Activated effector memory CD4-positive, alpha-beta T cell treated with Interleukin-2 at 50 U/mL for 16 hours (primary cell): ENCODE measurements at regions not wholly inside any gene's neighbourhood (a gene's known extent, or its start where the extent isn't known, plus 50 kb on each side); places are given as distances from the start of the nearest gene placed in this dataset.
A peak's percentile ranks its signal among the peaks of the same experiment; 100 is the strongest.
"Not testable (repeated sequence)": the region's sequence is repeated elsewhere in the genome, so short reads cannot be mapped to it uniquely, and the experiment has no call there.

ENCODE experiments used
- DNase-seq: peaks from one replicate; pipeline ENCODE4 v3.0.0-alpha.2; 2020

DNA sequence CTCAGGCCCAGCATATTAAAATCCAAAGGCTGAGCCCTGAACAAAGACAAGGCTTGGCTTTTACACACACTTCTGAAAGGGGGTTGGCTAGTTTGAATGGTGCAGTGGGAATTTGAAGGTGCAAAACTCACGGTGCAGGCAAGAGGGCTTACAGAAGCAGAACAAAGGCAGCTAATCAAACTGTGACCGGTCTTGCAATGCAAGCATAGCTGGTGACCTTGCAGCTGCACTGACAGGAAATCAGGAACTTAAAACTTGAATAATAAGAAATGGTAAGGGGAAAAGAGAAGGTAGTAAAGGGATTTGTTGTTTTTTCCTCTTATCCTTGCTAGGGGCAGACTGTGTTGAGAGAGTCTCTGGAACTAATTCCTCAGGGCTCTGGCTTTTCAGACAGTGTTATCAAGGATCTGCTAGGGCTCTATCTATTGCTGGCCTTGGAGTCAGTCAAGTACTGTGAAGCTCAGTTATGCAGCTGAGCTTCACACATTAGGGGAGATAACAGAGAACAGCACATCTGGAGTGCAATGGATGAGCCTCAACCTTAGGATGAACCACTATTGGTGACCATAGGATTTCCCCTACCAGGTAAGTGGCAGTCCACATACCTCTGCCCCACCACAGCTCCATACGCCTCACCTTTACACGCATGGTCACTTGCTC, 97.6 kb downstream of the PPIAL4G start:
- no peak for DNase-seq

DNA sequence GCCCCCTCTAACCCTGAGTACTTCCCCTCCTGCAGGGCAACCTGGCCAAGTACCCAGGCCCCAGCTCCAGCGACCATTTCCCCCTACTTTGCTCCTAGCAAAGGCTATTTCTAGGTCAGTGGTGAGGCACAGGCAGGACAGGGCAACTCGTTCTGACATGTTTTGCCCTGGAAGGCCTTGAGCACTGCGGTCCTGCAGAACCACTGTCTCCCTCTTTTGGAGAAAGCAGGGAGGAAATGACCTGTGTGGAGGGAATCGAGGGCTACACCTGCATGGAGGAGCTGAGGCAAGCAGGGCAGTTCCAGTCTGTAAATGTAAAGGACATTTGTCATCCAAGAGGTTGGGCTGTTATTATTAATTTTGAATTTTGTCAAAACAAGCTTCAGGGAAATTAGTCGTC, 99.1 kb downstream of the PPIAL4G start:
- DNase-seq, result no peak

DNA sequence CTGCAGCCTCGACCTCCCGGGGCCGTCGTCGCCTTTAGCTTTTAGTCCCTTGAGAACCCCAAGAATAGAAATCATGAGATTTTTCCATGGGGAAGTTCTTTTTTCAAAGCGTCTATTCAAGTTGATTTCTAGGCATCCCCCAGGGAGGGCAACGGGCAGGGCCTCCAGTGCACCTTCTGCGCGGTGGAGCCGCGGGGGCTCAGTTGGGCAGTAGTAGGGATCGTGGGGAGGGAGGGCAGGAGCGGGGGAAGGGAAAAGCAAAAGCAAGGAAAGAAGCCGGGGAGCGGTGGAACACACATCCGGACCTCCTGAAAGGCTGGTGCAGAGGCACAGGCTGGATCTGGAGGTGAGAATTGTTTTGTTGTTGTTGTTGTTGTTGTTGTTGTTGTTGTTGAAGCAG, 103.4 kb downstream of the PPIAL4G start:
- DNase-seq, result no peak

DNA sequence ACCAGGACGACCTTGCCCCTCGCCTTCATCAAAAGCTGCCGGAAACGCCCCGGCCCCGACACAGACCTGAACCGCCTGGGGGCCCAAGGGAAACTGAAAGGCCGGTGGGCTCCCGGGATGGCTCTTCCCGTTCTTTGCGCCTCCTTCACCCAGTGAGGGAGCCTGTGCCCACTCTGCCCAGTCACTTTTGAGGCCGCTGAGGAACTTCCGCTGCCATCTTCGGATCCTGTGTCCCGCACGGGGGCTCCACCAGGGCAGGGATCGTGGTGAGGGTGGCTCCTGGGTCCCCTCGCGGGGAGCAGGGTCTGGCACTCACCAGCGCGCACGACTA, 104.0 kb downstream of the PPIAL4G start:
- no peak for DNase-seq

DNA sequence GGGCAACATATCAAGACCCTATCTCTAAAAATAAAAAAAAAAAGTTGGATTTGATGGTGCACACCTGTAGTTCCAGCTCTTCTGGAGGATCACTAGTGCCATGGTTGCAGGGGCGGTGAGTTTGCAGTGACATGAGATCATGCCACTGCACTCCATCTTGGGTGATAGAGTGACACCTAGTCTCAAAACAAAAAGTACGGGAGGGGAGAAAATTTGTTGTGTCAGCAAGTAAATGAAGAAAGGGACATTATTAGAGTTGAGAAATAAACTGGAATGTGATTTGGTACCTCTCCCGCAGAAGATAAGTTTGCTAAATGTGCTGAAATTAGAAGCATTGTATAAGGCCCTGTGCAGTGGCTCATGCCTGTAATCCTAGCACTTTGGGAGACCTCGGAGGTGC, 105.1 kb downstream of the PPIAL4G start:
- not testable (repeated sequence) for DNase-seq

DNA sequence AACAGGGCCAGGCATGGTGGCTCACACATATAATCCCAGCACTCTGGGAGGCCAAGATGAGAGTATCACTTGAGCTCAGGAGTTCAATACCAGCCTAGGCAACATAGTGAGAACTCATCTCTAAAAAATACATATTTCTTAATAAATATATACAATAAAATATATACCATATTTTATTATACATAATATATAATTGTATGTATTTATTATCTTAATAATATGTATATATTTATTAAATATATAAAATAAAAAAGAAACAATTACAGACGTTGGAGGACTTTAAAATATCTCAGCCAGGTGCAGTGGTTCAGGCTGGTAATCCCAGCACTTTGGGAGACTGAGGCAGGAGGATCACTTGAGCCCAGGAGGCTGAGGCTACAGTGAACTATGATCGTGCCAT, 106.1 kb downstream of the PPIAL4G start:
- DNase-seq, result not testable (repeated sequence)

DNA sequence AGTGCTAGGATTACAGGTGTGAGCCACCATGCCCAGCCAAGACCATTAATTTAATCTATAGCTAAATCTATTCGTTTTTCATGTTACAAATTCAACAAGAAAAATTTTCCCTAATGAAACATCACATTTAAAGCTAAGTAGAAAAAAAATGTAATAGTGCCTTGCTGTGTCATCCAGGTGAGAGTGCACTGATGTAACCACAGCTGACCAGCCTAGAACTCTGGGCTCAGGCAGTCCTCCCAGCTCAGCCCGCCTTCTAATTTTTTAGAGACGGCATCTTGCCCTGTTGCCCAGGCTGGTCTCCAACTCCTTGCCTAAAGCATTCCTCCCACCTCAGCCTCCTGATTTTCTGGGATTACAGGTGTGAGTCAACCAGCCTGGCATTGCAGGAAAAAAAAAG, 109.0 kb downstream of the PPIAL4G start:
- DNase-seq, result no peak

DNA sequence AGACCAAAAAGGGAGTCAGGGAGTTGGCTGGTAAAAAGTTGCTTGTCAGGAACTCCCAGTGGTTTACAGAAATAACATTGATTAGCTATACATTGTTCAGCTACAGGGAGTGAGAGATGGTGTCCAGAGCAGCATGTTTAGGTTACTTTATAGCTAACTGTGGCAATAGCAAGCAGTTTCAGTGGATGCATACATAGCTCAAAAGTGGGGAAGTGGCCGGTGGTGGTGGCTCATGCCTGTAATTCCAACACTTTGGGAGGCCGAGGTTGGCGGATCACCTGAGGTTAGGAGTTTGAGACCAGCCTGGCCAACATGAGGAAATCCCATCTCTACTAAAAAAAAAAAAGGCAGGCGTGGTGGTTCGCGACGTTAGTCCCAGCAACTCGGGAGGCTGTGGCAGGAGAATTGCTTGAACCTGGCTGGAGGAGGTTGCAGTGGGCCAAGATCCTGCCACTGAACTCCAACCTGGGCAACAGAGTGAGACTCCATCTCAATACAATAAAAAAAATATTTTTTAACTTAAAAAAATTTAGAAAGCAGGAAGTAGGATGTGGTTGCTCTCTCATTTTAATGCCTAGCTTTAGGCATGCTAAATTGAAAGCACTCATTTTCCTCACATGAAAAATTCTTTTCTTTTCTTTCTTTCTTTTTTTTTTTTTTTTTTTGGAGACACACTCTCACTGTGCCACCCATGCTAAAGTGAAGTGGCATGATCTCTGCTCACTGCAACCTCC, 109.7 kb downstream of the PPIAL4G start:
- DNase-seq, result no peak

DNA sequence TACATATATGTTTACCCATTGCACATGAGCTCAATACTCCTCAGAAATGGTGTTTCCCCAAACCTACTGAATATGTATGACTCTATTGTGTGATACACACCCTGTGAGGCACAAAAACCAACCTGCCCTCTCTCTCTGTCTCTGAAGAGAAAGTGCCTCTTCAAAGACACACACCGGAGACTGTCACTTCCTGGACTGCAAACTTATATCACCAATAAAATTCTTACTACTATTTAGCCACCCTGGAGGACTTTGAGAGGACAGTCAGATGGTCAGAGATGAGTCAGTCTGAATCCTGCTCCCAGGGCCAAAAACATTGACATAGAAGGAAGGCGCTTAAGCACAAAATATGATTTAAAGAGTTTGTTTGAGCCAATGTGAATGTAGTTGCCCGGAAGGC, 110.4 kb downstream of the PPIAL4G start:
- peak; percentile 29 for DNase-seq

DNA sequence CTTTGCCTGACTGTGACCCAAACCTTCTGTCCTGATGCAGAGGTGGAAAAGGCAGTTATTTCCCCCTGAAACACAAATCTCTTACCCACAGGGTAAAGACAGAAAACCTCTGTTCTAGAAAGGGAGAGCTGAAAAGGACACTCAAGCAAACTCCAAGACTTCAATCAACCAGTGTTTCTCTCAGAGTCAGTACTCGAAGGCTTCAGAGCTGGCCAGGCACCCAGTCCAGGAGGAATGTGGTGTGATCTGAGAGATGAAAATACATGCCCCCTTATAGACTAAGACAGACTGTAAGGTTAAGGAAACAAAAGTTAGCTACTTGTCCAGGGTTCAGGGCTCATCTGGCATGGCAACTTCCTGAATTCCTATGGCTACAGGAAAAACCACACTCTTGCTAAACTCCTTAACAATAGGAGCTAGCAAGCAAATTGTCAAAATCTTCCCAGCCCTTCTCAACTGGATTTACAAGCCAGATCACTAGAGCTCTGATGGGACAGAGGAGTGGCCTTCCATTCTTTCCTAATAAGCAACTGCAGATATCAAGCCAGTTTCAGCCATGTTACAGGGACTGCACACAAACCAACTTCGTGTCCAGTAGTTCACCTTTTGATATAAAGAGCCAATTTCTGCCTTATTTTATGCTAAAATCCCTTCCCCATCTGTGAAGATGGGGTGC, 110.9 kb downstream of the PPIAL4G start:
- not testable (repeated sequence) for DNase-seq

DNA sequence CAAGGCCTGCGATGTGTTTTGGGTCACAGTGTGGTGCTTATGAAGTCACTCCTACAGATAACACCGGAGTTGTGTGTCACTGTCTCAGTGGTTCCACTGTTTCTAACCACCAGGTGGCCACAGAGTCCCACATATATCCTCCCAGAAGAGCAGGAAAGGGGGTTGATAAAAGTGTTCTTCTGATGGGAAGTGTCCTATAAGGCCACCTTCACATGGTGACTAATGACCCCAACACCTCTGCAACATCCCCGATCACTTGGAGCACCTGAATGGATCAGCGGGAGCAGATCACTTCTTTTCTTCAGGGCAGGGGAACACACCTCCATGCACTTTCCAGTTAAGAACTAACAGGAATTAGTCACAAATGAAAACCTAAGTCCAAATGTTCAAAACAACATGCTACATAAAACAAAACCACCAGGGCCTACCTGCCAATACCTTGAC, 111.5 kb downstream of the PPIAL4G start:
- peak; percentile 65 for DNase-seq

DNA sequence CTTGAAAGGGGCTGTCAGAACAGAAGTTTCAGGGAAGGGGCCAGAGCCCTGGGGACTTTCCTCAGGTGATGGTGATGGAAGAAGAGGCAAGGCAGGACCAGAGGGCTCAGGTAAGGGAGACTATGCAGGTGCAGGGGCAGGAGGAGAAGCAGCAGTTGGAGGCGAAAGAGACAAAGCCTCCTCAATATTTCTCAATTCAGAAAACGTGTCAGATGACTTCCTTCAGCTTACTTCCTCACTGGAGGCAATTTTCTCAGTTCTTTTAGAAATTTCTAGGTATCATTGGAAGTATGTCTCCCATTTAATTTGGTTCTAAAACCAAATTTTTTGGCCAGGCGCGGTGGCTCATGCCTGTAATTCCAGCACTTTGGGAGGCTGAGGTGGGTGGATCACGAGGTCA, 112.4 kb downstream of the PPIAL4G start:
- not testable (repeated sequence) for DNase-seq

DNA sequence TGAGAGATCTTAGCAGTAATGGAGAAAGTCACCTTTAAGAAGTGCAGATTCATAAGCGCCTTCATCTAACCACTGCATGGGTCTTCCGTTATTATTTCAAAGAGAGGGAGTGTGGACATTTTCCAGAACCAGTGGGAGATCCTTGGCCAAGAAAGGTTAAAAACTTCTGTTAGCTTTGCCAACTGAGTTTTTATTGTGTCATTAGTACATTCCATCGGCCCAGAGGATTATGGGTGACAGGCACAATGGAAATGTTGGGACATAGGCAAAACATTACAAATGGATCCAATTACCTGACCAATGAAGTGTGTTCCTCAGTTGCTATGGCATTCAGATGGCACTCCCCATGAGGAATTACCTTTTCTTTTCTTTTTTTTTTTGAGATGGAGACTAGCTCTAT, 115.5 kb downstream of the PPIAL4G start:
- no peak for DNase-seq

DNA sequence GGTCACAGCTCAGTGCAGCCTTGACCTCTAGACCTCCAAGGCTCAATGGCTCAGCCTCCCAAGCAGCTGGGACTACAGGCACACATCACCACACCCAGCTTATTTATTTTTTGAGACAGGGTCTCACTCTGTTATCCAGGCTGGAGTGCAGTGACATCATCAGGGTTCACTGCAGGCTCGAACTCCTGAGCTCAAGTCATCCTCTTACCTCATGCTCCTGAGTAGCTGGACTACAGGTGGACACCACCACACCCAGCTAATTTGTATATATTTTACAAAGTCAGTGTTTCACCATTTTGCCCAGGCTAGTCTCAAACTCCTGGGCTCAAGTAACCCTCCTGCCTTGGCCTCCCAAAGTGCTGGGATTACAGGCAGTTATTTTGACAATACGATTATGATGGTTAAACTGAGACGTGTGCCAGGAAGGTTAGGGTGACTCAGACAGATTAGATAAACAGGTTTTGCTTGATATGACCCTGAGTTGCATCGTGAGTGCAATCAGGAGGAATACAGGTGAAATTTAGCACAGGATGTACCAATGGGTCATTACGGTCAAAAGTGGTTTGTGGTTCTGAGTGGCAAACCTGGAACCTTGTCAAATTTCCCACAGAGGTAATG, 116.9 kb downstream of the PPIAL4G start:
- not testable (repeated sequence) for DNase-seq

DNA sequence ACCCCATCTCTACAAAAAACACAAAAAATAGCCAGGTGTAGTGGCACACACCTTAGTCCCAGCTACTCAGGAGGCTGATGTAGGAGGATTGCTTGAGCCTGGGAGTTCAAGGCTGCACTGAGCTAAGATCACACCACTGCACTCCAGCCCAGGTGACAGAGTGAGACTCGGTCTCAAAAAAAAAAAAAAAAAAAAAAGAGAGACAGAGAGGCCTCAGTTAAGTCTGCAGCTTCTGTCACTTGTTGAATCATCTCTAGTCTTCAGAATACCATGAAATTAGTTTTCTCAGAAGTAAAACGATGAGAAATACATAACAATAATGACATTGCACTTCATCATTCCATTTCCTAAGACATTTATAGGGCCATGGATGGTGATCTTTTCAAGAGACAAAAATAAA, 118.0 kb downstream of the PPIAL4G start:
- DNase-seq, result not testable (repeated sequence)

DNA sequence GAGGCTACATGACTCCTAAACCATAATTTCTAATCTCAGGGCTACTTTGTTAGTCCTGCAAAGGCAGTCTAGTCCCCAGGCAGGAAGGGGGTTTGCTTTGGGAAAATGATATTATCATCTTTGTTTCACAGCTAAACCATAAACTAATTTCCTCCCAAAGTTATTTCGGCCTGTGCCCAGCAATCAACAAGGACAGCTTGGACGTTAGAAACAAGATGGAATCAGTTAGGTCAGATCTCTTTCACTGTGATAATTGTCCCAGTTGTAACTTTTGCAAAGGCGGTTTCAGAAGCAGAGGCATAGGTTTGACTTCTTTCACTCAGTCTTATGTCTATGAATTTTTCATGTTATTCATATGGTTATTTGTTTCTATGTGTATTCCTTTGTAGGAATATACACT, 119.1 kb downstream of the PPIAL4G start:
- DNase-seq, result not testable (repeated sequence)

DNA sequence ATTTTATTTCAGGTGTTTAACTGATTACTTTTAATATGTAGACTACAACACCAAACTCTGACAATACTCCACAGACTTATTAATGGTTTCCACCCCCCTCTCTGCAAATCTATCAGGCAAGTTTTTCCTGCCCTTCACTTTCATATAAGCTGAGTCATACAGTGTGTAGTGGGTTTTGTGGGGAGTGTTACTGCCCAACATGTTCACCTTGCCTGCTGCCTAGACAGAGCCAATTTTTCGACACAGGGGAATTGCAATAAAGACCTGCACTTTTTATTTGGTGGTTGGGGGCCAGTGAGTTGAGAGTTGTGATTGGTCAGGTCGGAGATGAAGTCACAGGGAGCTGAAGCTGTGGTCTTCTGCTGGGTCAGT, 119.7 kb downstream of the PPIAL4G start:
- DNase-seq, result no peak

DNA sequence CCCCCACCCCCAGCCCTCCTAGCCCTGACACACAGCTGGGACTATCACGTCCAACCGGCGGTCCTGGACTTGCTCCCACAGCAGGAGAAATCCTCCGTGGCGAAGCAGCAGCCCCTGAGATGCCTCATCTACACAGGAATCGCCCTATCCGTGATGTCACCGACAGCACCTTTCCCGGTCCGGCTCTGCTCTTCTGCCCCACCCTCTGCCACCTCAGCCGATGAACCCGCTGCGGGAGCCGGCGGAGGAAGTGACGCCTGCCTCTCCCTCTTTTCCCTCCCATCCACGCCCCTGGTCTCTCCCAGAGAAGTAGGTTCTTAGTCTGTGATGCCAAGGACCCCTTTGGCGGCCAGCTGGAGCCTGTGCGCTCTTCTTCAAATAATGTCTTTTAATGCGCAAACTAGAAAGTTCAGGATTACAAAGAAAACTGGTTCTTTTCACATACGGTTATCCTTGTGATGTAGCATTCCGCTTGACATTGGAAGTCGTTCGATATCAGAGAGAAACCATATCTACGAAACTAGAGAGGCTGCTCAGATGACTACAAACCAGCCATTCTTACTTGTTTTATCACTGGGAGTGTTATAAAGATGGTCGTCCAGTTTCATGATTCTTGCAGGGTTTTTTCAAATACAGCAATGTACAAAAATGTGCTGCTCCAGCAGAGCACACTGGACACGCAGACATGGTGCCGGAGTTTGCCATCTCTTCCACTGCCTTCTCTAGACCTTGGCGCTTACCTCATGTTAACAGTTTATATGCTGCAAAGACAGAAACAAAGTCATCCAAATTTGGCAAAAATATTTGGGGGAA, 120.3 kb downstream of the PPIAL4G start:
- DNase-seq, result no peak

DNA sequence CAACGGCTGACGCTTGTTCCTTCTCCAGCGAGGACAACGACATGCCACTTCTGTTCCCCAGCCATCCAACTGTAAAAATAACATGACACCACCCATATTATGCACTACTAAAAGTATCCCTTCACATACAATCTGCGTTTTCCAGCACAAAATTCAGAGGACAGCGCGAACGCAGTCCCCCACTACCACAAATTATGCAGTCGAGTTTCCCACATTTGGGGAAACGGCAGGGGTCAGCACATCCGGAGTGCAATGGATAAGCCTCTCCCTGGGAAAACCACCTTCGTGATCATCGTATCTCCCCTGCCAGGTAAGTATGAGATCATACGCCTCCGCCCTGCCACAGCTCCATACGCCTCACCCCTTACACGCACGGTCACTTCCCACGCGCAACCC, 120.9 kb downstream of the PPIAL4G start:
- DNase-seq, result no peak

DNA sequence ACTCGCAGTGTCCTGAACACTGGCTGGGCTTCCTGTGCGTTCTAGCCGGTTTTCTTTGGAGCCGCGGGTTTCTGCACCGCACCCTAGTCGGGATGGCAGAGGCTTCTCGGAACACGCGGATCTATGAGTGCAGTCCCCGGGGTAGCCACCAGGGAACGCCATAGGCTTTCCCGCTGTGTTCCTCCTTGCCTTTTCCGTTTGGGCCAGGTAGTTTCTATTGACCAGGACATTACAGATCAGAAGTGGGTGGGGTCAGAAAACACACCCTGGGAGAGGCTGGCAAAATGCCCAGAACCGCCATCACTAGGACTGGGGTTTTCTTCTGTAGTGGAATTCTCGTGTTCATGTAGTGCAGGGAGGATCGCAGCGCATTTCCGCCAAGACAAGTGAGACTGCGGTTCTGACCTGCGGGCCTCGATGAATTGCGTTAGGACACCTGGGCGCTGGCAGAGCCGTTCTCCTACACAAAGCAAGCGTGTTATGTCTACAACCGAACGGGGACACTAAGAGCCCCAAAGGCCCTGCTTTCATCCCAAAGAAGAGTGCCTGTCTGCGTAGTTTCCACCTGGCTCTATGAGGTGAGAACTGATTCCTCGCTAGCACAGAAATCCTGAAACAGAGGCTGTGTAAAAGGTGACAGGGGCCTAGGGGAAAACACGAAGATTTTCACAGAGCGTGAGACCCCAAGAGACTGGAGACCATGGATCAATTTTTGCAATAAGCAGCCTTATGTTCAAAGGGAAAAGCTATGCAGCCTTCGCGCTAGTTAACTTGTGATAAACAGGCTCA, 121.5 kb downstream of the PPIAL4G start:
- peak; percentile 36 for DNase-seq

DNA sequence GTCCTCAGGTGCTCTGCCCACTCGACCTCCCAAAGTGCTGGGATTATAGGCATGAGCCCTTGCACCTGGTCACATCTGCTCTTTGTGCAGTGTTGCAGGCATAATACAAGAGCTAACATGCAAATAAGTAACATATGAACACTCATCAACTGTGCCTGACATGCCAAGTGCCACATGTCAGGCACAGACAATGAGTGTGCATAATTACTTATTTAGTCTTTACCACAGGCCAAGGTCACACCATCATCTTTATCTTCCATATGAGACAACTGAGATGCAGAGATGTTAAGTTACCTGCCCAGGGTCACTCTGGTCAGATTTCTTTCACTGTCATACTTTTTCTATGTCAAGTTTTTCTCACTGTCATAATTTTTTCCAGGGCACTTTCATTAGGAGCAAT, 126.1 kb downstream of the PPIAL4G start:
- DNase-seq, result no peak

DNA sequence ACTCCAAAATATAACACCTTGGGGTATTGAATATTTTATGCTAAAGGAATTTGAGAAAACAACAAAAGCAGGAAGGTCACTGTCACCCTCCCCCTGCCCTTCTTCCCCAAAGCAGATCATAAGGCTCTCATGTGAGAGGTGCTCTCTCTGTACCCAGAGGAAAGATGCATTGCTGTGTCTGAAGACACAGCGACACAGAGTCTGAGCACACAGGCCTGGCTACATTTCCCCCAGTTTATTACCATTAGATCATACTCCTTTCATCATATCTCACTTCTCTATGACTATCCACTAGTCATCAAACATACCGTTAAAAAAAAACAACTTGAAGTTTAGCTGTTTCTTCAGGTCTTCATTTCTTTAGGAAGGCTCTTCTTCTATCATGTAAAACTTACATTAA, 127.1 kb downstream of the PPIAL4G start:
- no peak for DNase-seq
